ENCODE measurements at regions not wholly inside any gene's neighbourhood (a gene's known extent, or its start where the extent isn't known, plus 50 kb on each side); places are given as distances from the start of the nearest gene placed in this dataset.
"Not testable (repeated sequence)": the region's sequence is repeated elsewhere in the genome, so short reads cannot be mapped to it uniquely, and the experiment has no call there.

DNA sequence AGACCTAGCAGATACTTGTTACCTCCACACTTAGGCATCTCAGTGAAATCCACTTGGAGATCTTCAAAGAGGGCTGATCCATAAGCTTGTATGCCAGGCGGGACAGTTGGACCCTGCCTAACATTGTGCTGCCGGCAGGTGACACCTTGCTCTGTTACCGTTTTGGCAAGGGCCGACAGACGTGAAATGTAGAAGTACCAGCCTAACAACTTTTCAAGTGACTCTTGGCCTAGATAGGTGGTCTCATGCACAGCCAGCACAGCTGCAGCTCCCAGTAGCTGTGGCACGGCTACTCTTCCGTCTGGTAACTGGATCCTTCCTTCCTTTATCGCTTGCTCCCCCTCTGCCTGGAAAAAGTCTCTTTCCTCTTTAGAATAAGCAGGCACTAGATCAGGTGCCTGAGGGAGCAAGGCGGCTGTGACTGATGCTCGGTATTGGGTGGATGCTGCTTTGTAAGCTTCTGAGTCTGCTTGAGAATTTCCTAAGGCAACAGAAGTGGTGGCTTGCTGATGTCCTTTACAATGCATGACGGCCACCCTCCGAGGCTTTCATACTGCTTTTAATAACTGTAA, 713.5 kb downstream of the AMY1C start:
- no peak for DNase-seq (ENCODE audit: low read depth, low spot score)

DNA sequence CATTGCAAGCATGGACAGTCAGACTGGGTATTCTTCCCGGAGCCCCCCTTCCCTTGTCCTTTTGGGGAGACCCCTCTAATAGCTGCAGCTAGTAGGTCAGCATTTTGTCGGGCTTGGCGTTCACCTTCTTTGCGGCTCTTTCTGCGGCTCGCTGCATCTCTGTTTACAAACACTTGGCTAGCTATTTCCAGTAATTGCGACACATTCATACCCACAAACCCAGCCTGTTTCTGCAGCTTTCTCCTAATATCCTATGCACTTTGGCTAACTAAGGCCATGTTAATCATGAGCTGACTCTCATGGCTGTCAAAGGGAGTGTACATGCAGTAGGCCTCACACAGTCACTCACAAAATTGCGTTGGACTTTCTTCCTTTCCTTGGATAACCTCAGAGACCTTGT, 716.4 kb downstream of the AMY1C start:
- DNase-seq (ENCODE audit: low read depth, low spot score), result no peak

DNA sequence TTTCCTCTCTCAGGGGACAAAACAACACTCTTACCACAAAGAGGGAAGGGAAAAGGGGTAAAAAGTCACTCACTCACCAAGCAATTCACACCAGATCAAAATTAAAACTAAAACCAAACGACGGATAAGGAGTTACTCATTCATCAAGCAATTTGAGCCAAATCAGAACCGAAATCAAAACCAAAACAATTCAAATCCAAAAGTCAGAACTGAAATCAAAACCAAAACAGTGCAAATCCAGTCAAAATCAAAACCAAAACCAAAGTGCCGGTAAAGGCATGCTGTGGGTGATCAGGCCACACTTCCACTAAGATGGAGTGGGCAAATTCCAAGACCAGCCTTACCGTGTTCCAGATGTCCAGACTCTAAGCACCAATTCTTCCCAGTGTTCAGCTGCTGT, 717.9 kb downstream of the AMY1C start:
- no peak for DNase-seq (ENCODE audit: low read depth, low spot score)

DNA sequence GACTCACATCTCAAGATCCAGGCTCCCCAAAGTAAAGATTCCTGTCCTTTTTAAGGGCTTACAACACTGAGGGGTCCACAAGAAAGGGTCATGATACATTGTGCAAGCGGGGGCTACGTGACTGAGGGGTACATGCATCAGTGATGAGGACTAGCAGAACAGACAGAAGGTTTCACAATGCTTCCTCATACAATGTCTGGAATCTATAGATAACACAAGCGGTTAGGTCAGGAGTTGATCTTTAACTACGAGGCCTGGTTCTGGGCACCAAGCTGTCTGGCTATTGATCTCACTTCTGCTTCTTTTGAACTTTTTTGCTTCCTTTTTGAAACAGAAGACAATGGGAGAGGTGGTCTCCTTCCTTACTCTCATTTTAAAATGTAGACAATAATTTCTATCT, 718.6 kb downstream of the AMY1C start:
- DNase-seq (ENCODE audit: low read depth, low spot score), result no peak

DNA sequence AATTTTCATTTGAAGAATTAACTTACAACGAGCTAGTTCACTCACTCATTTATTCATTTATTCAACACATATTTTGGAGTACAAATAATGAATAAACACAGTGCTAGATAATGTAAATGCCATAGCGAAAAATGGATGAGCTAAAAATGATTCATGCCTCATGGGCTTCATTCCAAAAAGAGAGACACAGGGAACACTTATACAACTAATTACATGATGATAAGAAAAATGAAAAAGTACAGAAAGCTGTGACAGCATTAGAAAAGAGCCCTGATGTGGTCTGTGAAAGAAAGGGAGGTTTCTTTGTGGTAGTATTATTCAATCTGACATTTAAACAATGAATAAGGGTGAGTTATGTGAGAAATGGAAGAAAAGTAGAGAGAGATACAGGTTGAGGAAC, 726.4 kb downstream of the AMY1C start:
- DNase-seq (ENCODE audit: low read depth, low spot score), result no peak

DNA sequence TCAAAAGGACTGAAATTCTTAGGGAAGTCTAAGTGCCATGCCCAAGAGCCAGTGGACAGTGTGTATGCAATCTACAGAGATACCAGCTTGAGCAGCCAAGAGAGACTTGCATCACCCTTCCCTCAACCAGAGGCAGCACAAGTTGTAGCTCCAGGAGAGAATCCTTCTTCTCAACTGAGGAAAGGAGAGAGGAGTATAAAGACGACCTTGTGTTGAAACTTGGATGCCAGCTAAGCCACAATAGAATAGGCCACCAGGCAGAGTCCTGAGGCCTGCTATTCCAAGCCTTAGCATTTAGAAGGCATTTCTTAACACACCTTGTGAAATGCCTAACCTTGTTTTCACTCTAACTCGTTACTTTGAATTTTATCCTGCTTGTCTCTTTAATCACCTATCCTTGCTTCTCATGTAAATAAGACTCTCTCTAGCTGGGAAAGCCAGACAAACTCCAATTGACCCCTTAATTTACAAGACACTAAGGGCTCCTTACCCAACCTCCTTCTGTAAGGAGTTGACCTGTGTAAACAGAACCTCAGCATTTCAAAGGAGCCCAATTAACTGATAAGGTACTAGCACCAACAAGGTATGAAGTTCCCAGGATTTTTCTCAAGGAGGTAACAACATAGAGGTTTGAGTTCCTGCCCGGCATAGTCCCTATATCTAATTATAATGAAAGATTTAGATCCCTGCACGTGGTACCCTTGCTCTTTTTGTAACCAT, 738.8 kb downstream of the AMY1C start:
- no peak for DNase-seq (ENCODE audit: low read depth, low spot score)

DNA sequence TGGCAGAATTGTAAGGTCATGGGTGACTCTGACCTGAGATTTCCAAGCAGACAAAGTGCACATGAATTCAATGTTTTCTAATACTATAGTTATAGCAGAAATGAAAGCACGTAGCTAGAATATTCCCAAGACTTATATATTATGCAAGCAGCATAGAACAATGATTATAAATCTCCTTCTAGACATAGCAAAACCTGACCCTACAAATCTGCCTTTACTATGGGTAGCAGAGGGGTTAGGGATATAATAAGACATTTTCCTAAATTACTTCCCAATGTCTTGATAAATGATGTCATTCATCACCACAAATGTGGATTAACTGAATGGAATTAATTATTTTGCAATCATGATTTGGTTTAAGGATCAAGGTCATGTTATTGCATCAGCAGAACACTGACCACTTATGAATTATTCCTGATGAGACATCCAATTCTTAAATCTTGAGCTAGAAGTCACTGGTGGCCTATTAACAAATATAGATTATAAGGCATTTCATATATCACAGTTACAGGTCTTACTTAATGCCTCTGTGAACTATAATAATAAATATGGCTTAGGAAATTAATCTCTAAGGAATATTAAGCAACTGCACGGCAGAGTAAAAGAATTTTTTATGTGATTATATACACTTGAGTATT, 776.6 kb downstream of the AMY1C start:
- no peak for DNase-seq (ENCODE audit: low read depth, low spot score)

DNA sequence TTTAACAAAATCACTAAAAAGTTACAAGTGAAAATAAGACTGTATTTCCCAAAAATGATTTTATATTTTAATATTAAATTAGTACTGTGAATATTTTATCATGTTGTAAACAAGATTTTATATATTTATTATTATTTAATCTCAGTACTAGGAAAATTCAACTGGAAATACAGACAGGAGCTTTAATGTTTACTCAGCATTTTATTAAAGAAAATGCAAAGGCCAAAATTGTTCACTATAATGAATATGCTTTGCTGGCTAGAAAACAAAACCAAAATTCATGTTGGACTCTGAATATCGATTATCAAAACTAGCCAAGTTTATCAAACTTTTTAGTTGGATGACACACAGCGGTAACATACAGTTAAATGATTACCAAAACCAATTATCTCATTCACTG, 782.3 kb downstream of the AMY1C start:
- DNase-seq (ENCODE audit: low read depth, low spot score), result no peak

DNA sequence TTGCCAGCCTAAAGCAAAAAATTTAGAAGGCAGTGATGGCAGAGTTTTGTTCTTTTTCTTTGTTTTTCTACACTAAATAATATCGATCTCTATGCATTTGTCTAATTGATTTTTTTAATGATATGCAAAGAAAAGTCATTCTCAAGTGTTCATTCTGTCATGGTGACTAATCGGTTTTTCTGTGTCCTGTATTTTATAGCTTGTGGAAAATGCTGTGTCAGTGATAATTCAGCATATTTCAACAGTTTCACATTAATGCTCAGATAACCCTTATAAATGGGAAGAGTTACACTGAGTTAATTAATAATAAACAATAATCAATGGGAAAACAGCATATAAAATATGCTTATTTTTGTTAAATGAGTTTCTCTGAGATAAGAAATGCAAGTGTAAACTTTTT, 824.9 kb downstream of the AMY1C start:
- DNase-seq (ENCODE audit: low read depth, low spot score), result no peak

DNA sequence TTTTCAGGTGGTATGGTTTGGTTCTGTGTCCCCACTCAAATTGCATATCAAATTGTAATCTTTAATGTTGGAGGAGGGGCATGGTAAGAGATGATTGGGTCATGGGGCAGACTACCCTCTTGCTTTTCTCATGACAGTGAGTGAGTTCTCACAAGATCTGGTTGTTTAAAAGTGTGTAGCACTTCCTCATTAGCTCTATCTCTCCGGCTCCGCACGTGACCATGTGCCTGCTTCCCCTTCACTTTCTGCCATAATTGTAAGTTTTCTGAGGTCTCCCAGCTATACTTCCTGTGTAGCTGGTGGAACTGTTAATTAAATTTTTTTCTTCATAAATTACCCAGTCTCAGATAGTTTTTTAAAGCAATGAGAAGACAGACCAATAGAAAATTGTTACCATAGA, 843.2 kb downstream of the AMY1C start:
- DNase-seq (ENCODE audit: low read depth, low spot score), result no peak

DNA sequence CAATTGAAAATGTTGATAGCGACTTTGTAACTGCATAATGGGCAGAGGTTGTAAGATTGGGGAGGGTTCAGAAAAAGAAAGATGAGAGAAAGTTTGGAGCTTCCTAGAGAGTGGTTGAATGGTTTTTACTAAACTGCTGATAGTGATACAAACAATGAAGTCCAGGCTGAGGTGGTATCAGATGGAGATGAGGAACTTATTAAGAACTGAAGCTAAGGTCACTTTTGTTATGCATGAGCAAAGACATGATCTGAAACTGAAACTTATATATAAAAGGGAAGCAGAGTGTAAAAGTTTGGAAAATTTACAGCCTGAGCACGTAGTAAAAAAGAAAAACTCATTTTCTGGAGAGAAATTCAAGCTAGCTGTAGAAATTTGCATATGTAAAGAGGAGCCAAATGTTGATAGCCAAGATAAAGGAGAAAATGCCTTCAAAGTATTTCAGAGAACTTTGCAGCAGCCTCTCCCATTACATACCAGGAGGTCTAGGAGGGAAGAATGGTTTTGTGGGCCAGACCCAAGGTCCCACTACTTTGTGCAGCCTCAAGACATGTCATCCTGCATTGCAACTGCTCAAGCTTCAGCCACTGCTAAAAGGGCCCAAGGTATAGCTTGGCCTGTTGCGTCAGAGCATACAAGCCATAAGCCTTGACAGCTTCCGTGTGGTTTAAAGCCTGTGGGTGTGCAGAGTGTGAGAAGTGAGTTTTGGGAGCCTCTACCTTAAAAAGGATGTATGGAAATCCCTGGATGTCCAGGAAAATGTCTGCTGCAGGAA, 843.9 kb downstream of the AMY1C start:
- DNase-seq (ENCODE audit: low read depth, low spot score), result no peak

DNA sequence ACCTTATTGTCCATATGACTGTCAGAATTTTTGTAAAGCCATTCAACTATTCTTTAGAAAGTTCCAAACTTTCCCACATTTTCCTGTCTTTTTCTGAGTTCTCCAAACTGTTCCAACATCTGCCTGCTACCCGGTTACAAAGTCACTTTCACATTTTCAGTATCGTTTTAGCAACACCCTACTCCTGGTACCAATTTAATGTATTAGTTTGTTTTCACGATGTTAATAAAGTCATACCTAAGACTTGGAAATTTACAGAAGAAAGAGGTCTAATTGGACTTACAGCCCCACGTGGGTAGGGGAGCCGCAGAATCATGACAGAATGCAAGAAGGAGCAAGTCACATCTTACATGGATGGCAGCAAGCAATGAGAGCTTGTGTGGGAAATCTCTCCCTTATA, 867.8 kb downstream of the AMY1C start:
- DNase-seq (ENCODE audit: low read depth, low spot score), result no peak

DNA sequence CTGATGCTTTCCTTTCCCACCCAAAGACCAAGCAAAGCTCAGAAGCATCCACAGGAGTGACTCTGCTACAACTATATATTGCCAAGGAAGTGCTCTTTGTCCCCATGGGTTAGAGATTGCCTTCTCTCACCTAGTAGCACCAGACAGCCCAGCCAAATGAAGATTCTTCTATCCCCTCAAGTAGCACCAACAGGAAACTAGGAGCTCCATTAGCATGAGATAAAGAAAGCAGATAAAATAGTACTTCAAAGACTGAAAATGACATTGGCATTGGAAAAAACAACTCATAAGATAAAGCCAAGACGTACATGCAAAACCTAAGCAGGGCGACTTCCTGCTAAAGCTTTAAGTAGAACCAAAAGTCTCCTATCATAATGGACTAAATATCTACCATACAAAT, 871.5 kb downstream of the AMY1C start:
- DNase-seq (ENCODE audit: low read depth, low spot score), result no peak

DNA sequence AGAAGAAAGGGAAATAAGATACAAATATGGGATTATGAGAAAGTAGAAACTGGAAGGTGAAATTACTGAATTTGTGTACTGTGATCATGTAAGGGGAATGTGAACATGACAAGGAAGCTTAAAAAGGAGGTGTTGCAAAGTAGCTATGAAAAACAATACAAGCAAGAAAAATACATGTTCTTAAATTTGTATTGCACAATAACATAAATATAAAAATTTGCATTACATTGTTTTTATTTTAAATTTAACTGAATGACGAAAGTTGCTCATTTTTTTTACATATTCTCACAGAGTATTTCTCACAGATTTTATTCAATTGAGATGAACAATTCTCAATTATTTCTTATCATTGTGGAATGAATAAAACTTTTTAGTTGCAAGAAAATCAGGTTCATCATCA, 874.8 kb downstream of the AMY1C start:
- no peak for DNase-seq (ENCODE audit: low read depth, low spot score)

DNA sequence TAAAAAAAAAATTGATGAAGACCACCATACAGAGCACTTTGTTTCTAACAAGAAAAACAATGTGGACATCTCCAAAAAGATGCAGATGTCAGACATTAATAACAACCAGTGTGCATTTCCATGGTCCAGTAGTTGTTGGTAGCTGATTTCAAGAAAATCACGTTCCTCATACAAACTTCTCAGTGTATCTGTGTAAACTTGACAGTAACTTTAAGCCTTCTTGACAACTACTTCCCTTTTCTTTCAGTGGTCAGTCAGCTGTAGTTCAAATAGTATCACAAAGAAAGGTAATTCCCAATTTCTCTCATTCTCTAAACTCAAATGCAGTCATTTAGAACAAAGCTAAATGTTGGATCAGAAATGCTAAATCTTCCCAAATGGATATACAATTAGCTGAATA, 879.9 kb downstream of the AMY1C start:
- no peak for DNase-seq (ENCODE audit: low read depth, low spot score)

DNA sequence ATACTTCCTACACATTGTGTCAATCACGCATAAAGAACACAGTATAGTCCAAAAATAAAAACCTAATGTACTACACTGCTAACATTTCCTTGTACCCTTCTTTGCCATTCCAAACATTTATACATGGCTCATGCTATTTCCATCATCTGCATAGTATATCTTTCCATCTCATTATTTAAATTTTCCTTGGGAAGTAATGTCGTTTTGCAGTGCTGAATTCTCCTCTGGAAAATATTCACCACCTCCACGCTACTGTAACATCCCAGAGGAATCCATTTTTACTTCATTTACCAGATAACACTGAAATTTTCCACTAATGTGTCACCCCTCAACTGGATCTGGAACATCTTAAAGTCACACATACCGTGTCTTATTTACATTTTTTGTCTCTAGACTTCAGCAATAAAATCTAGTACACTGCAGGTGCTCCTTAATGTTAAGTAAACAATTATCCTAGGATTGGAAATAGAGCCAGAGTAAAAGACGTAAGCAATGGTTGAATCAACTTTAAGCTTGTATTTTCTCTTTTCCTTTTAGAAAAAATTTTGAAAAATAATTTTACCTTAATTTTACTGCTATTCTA, 881.0 kb downstream of the AMY1C start:
- no peak for DNase-seq (ENCODE audit: low read depth, low spot score)

DNA sequence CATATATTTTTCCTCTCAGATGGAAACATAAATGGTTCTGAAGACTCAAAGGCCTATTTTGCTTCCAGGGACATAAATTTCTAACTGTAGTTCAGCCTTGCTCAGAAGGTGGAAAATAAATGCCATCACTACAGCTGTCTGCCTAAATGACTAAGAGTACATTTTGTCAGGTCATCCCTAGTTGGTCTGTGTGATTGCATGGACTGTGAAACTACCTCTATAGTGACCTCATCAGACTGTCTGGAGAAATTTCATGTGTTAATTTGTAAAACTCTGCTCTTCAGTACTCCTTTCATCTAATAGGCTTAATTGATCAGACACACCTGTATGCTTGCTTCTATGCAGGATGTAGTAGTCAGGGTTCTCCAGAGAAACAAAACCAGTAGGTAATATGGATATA, 886.9 kb downstream of the AMY1C start:
- DNase-seq (ENCODE audit: low read depth, low spot score), result no peak

DNA sequence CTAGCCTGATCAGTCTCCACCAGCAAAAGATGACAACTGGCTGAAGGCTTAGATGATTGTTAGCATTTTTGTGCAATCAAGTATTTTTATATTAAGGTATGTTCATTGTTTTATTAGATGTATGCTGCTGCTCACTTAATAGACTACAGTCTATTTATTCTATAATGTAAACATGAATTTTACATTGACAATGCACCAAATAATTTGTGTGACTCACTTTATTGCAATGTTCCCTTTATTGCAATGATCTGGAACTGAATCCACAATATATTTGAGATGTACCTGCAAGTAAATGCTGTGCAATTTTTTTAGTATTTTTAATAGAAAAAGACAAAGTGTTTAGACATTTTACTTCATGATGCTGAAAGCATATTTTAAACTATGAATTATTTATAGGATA, 896.5 kb downstream of the AMY1C start:
- no peak for DNase-seq (ENCODE audit: low read depth, low spot score)

DNA sequence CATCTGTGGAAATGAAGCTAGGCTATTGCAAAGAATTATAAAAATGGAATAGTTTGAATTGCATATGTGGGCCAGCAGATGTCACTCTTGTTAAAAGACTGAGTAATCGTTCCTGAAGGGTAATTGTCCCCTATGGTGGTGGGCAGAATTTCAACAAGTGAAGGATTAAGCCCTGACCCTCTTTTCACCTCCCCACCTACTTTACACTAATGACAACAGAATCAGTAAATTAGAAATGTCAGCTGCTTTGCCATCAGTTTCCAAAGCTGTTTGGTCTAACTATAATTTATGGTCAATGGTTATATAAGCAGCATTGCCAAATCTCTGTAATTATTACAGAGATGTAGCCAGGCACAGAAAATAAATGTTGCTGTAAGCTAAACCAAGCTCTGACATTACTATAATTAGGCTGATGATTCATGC, 898.6 kb downstream of the AMY1C start:
- no peak for DNase-seq (ENCODE audit: low read depth, low spot score)

DNA sequence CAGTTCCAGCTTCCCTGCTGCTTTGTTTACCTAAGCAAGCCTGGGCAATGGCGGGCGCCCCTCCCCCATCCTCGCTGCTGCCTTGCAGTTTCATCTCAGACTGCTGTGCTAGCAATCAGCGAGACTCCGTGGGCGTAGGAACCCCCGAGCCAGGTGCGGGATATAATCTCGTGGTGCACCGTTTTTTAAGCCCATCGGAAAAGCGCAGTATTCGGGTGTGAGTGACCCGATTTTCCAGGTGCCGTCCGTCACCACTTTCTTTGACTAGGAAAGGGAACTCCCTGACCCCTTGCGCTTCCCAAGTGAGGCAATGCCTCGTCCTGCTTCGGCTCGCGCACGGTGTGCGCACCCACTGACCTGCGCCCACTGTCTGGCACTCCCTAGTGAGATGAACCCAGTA, 914.7 kb downstream of the AMY1C start:
- not testable (repeated sequence) for DNase-seq (ENCODE audit: low read depth, low spot score)

DNA sequence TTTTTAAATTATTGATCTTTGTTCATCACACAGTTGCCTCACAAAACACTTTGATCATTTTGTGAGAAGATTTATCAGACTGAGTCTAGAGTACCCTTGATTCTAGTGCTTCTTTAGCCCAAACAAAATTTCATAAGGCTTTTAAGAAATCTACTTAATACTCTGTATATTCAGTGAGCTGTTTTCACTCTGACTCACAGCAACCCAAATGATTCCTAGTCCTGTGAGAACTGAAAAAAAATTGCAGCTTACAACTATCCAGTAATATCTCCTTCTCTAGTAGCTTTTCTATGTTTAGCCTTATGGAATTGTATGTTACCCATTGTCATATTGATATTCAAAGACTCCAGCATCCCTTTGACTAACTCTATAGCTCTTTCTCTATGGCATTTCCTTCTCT, 915.6 kb downstream of the AMY1C start:
- no peak for DNase-seq (ENCODE audit: low read depth, low spot score)

DNA sequence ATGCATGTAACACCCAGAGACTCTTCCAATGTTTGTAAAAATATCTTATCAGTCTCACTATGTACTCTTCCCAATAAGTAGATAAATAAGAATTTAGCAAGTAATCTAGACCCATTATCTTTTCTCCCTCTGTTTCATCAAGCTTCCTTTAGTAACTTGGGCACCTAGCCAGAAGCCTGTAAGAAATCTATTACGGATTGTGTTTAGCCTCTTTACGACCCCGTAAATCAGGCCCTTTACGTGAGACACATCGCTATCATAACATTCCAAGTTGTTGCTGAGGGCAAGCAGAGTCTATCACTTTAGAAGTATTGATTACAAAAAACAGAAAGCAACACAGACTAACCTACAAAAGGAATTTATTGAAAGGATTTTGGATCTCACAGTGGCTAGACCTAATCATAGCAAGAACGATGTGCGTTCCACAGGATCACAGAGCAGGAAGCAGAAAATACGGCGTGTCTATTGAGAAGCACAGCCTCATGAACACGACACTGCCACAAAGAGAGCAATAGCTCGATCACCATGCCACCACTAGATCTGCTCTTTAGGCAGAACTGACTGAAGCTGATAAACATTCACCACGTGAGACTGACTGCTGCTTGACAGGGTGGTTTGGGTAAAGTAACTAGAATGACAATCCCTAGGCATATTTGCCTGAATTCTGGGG, 922.1 kb downstream of the AMY1C start:
- no peak for DNase-seq (ENCODE audit: low read depth, low spot score)
